Breast epithelium (tissue), 3 donors: ENCODE measurements at regions not wholly inside any gene's neighbourhood (a gene's known extent, or its start where the extent isn't known, plus 50 kb on each side); places are given as distances from the start of the nearest gene placed in this dataset.

ENCODE experiments used
- CTCF ChIP-seq, 3 donors: fragments of 450-650 bp; IDR thresholded peaks; one replicate each; pipeline ENCODE4 v1.5.1; 2016 to 2017; ENCODE audit warnings: antibody characterized with exemption in 3 of 3, mild to moderate bottlenecking in 3 of 3, moderate library complexity in 3 of 3
- POLR2A ChIP-seq: fragments of 450-650 bp; IDR thresholded peaks from one replicate; pipeline ENCODE4 v1.6.1; 2016; ENCODE audit warnings: antibody characterized with exemption, mild to moderate bottlenecking, moderate library complexity
- POLR2AphosphoS5 ChIP-seq, 3 donors: sonication (generic); formaldehyde crosslinking; IDR thresholded peaks; one replicate each; pipeline ENCODE4 v1.6.1; 2017; ENCODE audit warnings: antibody characterized with exemption in 3 of 3

GRCh38 chr4:124910327-124910726 lies 197.8 kb upstream of the ANKRD50 start:
- no peak for TF ChIP-seq CTCF (IDR thresholded peaks at IDR 0.05)
- TF ChIP-seq POLR2AphosphoS5 (IDR thresholded peaks at IDR 0.05) = no peak
- no peak for TF ChIP-seq POLR2A
